IPS DF 4.7 (cell line): ENCODE measurements at regions not wholly inside any gene's neighbourhood (a gene's known extent, or its start where the extent isn't known, plus 50 kb on each side); places are given as distances from the start of the nearest gene placed in this dataset.
A peak's percentile ranks its signal among the peaks of the same experiment; 100 is the strongest.

Experiments
- DNase-seq: peaks from one replicate; pipeline ENCODE4 v3.0.0-alpha.2; 2013; ENCODE audit warnings: low spot score; ENCODE audit errors: extremely low read depth

- no peak for DNase-seq
Observed at GRCh38 chr6:87938287-87938686, 109.4 kb upstream of the SPACA1 start.

GRCh38 chr6:87936065-87936464 lies 111.6 kb upstream of the SPACA1 start:
- no peak for DNase-seq

- DNase-seq = no peak
Observed at GRCh38 chr6:87935196-87935595, 112.4 kb upstream of the SPACA1 start.

- DNase-seq = no peak
Observed at GRCh38 chr6:87932361-87932760, 115.3 kb upstream of the SPACA1 start.

GRCh38 chr6:87929843-87930288 lies 117.8 kb upstream of the SPACA1 start:
- peak; percentile 88 for DNase-seq

- DNase-seq = no peak
Observed at GRCh38 chr6:87926687-87927086, 121.0 kb upstream of the SPACA1 start.

GRCh38 chr6:87926072-87926471 lies 121.6 kb upstream of the SPACA1 start:
- DNase-seq = no peak

- no peak for DNase-seq
Observed at GRCh38 chr6:87925373-87926060, 122.1 kb upstream of the SPACA1 start.

GRCh38 chr6:87923389-87924050 lies 124.1 kb upstream of the SPACA1 start:
- DNase-seq = no peak

GRCh38 chr6:87922947-87923330 lies 124.7 kb upstream of the SPACA1 start:
- DNase-seq = no peak

GRCh38 chr6:87922196-87922946 lies 125.3 kb upstream of the SPACA1 start:
- DNase-seq = no peak

- DNase-seq = no peak
Observed at GRCh38 chr6:87921034-87921433, 126.6 kb upstream of the SPACA1 start.

GRCh38 chr6:87920245-87920644 lies 127.4 kb upstream of the SPACA1 start:
- no peak for DNase-seq

GRCh38 chr6:87919416-87919815 lies 128.2 kb upstream of the SPACA1 start:
- DNase-seq = no peak

- no peak for DNase-seq
Observed at GRCh38 chr6:87919001-87919400, 128.6 kb upstream of the SPACA1 start.

- no peak for DNase-seq
Observed at GRCh38 chr6:87918461-87918941, 129.1 kb upstream of the SPACA1 start.

- no peak for DNase-seq
Observed at GRCh38 chr6:87917886-87918285, 129.8 kb upstream of the SPACA1 start.

GRCh38 chr6:87916446-87916845 lies 131.2 kb upstream of the SPACA1 start:
- no peak for DNase-seq

GRCh38 chr6:87914637-87915395 lies 132.8 kb upstream of the SPACA1 start:
- no peak for DNase-seq

GRCh38 chr6:87913974-87914373 lies 133.7 kb upstream of the SPACA1 start:
- no peak for DNase-seq

GRCh38 chr6:87912102-87912501 lies 135.5 kb upstream of the SPACA1 start:
- no peak for DNase-seq

GRCh38 chr6:87909849-87910248 lies 137.8 kb upstream of the SPACA1 start:
- no peak for DNase-seq
